CD1c-positive myeloid dendritic cell (primary cell): ENCODE measurements at regions not wholly inside any gene's neighbourhood (a gene's known extent, or its start where the extent isn't known, plus 50 kb on each side); places are given as distances from the start of the nearest gene placed in this dataset.

Experiments used
- DNase-seq: peaks from one replicate; pipeline ENCODE4 v3.0.0-alpha.2; 2016; ENCODE audit errors: extremely low spot score

GRCh38 chr2:18009891-18010290 lies 131.4 kb downstream of the KCNS3 start:
- DNase-seq = no peak

DNA sequence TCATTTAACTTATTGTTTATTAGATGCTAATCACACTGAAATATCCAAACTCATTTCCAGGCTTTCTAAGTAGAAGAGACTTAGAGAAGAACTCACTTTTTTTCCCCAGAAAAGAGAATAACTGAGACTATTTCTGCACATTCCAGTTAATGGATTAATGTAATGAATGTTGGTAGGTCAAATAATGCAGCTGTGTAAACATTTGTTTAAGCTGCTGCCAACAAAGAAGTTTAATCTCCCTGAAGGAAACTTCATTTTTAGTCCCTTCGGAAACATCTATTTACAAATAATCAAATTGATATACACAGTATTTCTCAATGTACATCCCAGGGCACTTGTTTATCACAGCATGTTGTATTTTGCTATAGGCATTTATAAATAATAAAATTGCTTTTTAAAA lies 126.9 kb downstream of the KCNS3 start:
- DNase-seq = no peak

GRCh38 chr2:18001671-18002070 lies 123.2 kb downstream of the KCNS3 start:
- DNase-seq = no peak

DNA sequence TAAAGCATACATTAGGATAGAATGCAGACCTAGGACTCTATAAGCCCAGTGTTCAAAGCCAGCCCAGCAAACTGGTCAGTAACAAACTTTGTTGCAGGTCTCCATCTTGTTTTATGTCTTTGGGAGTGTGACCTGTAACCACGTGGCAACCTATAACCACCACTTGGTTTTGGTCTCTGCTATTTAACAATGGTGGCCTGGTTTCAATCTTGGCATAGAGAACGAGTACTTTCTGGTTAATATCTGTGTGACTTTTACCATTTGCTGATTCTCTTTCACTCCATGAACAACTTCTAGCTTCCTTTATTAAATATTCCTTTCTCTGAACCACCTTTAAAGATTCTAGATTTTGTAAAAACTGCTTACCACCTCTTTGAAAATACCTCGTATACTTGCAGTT lies 118.5 kb downstream of the KCNS3 start:
- no peak for DNase-seq

DNA sequence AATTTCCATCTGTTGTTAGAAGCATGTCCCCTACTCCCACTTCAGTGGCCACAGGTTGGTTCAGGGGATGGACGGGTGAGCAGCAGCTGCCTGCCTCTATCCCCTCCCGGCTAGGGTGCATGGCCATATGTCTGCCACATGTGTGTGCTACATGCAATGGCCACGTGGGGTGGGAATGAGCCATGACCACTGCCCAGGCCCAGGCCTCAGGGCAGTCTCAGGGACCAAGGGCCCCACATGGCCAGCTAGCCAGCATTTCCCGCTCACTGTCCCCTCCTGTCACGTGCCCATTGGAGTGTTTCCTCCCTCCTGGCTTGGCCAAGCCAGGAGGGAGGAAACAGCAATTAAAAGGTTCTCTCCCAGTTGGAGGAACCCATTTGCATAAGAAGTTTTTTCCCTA lies 117.1 kb downstream of the KCNS3 start:
- DNase-seq = no peak
